OCI-LY1 (cell line): ENCODE measurements at regions not wholly inside any gene's neighbourhood (a gene's known extent, or its start where the extent isn't known, plus 50 kb on each side); places are given as distances from the start of the nearest gene placed in this dataset.

Source experiments
- H2AFZ ChIP-seq: fragments of 200-600 bp; sonication (generic), shearing (Covaris generic); 2 replicates; pipeline ENCODE4 v1.6.0; 2014; ENCODE audit warnings: antibody characterized with exemption, mild to moderate bottlenecking, low read length
- H3F3A ChIP-seq: fragments of 200-600 bp; sonication (generic), shearing (Covaris generic); 2 replicates; pipeline ENCODE4 v1.6.0; 2014; ENCODE audit warnings: mild to moderate bottlenecking, antibody characterized with exemption, low read length, moderate library complexity; ENCODE audit not compliant: insufficient read depth
- H3K27ac ChIP-seq: fragments of 200-600 bp; sonication (generic); 2 replicates; pipeline ENCODE4 v1.5.1; 2014; ENCODE audit warnings: low read length, mixed run types, mild to moderate bottlenecking, low read depth; ENCODE audit not compliant: poor library complexity, severe bottlenecking
- H3K27me3 ChIP-seq: fragments of 200-600 bp; sonication (generic); 2 replicates; pipeline ENCODE4 v1.6.0; 2014; ENCODE audit warnings: antibody characterized with exemption, mild to moderate bottlenecking, low read length, moderate library complexity; ENCODE audit not compliant: insufficient read depth
- H3K36me3 ChIP-seq: fragments of 200-600 bp; sonication (generic); 2 replicates; pipeline ENCODE4 v1.6.1; 2014; ENCODE audit warnings: mild to moderate bottlenecking, antibody characterized with exemption, low read length, moderate library complexity, mixed read lengths; ENCODE audit not compliant: insufficient read depth
- H3K4me1 ChIP-seq: fragments of 200-600 bp; sonication (generic); 2 replicates; pipeline ENCODE4 v1.5.1; 2014; ENCODE audit warnings: mild to moderate bottlenecking, low read length, moderate library complexity; ENCODE audit not compliant: insufficient read depth, severe bottlenecking
- H3K4me2 ChIP-seq: fragments of 200-600 bp; sonication (generic), shearing (Covaris generic); 2 replicates; pipeline ENCODE4 v1.6.1; 2014; ENCODE audit warnings: low read length
- H3K4me3 ChIP-seq: fragments of 200-600 bp; sonication (generic); 2 replicates; pipeline ENCODE4 v1.5.1; 2014; ENCODE audit warnings: low read length, low read depth, mild to moderate bottlenecking, mixed read lengths; ENCODE audit not compliant: poor library complexity, severe bottlenecking
- H3K79me2 ChIP-seq: fragments of 200-600 bp; shearing (Covaris generic); 2 replicates; pipeline ENCODE4 v1.6.1; 2016; ENCODE audit warnings: mixed run types, low read length, mixed read lengths; ENCODE audit not compliant: insufficient read depth
- H3K9ac ChIP-seq: fragments of 200-600 bp; sonication (generic), shearing (Covaris generic); 2 replicates; pipeline ENCODE4 v1.6.1; 2014; ENCODE audit warnings: mild to moderate bottlenecking, low read length, mixed read lengths
- H3K9me2 ChIP-seq: fragments of 200-600 bp; sonication (generic), shearing (Covaris generic); 2 replicates; pipeline ENCODE4 v1.6.1; 2014; ENCODE audit warnings: low read depth, mild to moderate bottlenecking, low read length, mixed read lengths
- H3K9me3 ChIP-seq: fragments of 200-600 bp; shearing (Covaris generic); 2 replicates; pipeline ENCODE4 v1.6.1; 2014; ENCODE audit warnings: low read length, mixed read lengths
- H4K20me1 ChIP-seq: fragments of 200-600 bp; sonication (generic), shearing (Covaris generic); 2 replicates; pipeline ENCODE4 v1.6.0; 2016; ENCODE audit warnings: mild to moderate bottlenecking, low read length; ENCODE audit not compliant: insufficient read depth
- CTCF ChIP-seq: fragments of 200-600 bp; sonication (generic), shearing (Covaris generic); IDR thresholded peaks from 2 replicates; pipeline ENCODE4 v1.5.1; 2017; ENCODE audit warnings: mild to moderate bottlenecking, antibody characterized with exemption, low read length, moderate library complexity, mixed read lengths
- EZH2 ChIP-seq: fragments of 200-600 bp; sonication (generic), shearing (Covaris generic); IDR thresholded peaks from 2 replicates; pipeline ENCODE4 v1.8.0; 2017; ENCODE audit warnings: borderline replicate concordance, mixed run types, mild to moderate bottlenecking, antibody characterized with exemption, low read length, moderate library complexity, mixed read lengths

- Histone ChIP-seq H3K36me3 (no peaks in the 10 kb centered on the region), H3K79me2 (no peaks in the 10 kb centered on the region), H3K4me2 (no peak overlapping the region), H2AFZ (no peak overlapping the region), H3K9ac (no peak overlapping the region), H3K4me1 (no peaks in the 10 kb centered on the region), H3K9me2 (no peaks in the 10 kb centered on the region), H3K4me3 (no peak overlapping the region), H3F3A (no peaks in the 10 kb centered on the region), H3K27ac (no peak overlapping the region), H4K20me1 (no peaks in the 10 kb centered on the region), H3K9me3 (no peaks in the 10 kb centered on the region), H3K27me3 (no peaks in the 10 kb centered on the region)
- TF ChIP-seq CTCF (no peak), EZH2 (no peak)
Measured at GRCh38 chr3:153967260-153967659, 153.9 kb upstream of the ARHGEF26 start.

- no peaks in the 10 kb centered on the region for H3K9me3 ChIP-seq
- H2AFZ ChIP-seq: no peak overlapping the region
Measured at GRCh38 chr3:153970047-153970446, 151.1 kb upstream of the ARHGEF26 start.

GRCh38 chr3:153970741-153971347 is 150.3 kb upstream of the ARHGEF26 start:
- H3K4me1 ChIP-seq: no peaks in the 10 kb centered on the region
- no peaks in the 10 kb centered on the region for H3K9me2 ChIP-seq
- TF ChIP-seq CTCF (peak; percentile 52), EZH2 (no peak)
- no peak overlapping the region for H2AFZ ChIP-seq
- H3K27me3 ChIP-seq: no peaks in the 10 kb centered on the region
- H3K79me2 ChIP-seq: no peaks in the 10 kb centered on the region
- H4K20me1 ChIP-seq: no peaks in the 10 kb centered on the region
- no peaks in the 10 kb centered on the region for H3K9me3 ChIP-seq
- H3K9ac ChIP-seq: no peak overlapping the region
- no peaks in the 10 kb centered on the region for H3F3A ChIP-seq
- H3K4me3 ChIP-seq: no peak overlapping the region
- H3K27ac ChIP-seq: no peak overlapping the region
- no peaks in the 10 kb centered on the region for H3K36me3 ChIP-seq
- H3K4me2 ChIP-seq: no peak overlapping the region

More at GRCh38 chr3:153970047-153970446, 151.1 kb upstream of the ARHGEF26 start:
- no peaks in the 10 kb centered on the region for H3K36me3 ChIP-seq
- H3K27me3 ChIP-seq: no peaks in the 10 kb centered on the region
- H4K20me1 ChIP-seq: no peaks in the 10 kb centered on the region
- no peaks in the 10 kb centered on the region for H3K79me2 ChIP-seq
- no peaks in the 10 kb centered on the region for H3F3A ChIP-seq
- H3K4me3 ChIP-seq: no peak overlapping the region
- H3K9me2 ChIP-seq: no peaks in the 10 kb centered on the region
- TF ChIP-seq EZH2 (no peak), CTCF (no peak)
- H3K4me2 ChIP-seq: no peak overlapping the region
- no peak overlapping the region for H3K27ac ChIP-seq
- no peak overlapping the region for H3K9ac ChIP-seq
- no peaks in the 10 kb centered on the region for H3K4me1 ChIP-seq
